SU-DHL-6 (cell line): ENCODE measurements at regions not wholly inside any gene's neighbourhood (a gene's known extent, or its start where the extent isn't known, plus 50 kb on each side); places are given as distances from the start of the nearest gene placed in this dataset.

Experiments
- H2AFZ ChIP-seq: fragments of 200-600 bp; sonication (generic); 2 replicates; pipeline ENCODE4 v1.6.1; 2014; ENCODE audit warnings: low read depth, mild to moderate bottlenecking, moderate library complexity, mixed read lengths, antibody characterized with exemption, low read length; ENCODE audit not compliant: severe bottlenecking
- H3F3A ChIP-seq: fragments of 200-600 bp; shearing (Covaris generic); 2 replicates; pipeline ENCODE4 v1.6.0; 2016; ENCODE audit warnings: antibody characterized with exemption, mild to moderate bottlenecking; ENCODE audit not compliant: insufficient read depth
- H3K27ac ChIP-seq: fragments of 200-600 bp; sonication (generic); 2 replicates; pipeline ENCODE4 v1.5.1; 2016; ENCODE audit warnings: low read depth, mild to moderate bottlenecking, low read length, moderate library complexity, mixed read lengths
- H3K27me3 ChIP-seq: fragments of 200-600 bp; sonication (generic), shearing (Covaris generic); 2 replicates; pipeline ENCODE4 v1.6.0; 2014; ENCODE audit warnings: mild to moderate bottlenecking, low read length
- H3K36me3 ChIP-seq: fragments of 200-600 bp; sonication (generic); 2 replicates; pipeline ENCODE4 v1.6.1; 2014; ENCODE audit warnings: mild to moderate bottlenecking, low read length, mixed read lengths
- H3K4me2 ChIP-seq: fragments of 300-600, 200-600 bp; shearing (Covaris generic), sonication (generic); 2 replicates; pipeline ENCODE4 v1.6.0; 2014; ENCODE audit warnings: low read length, low read depth, mild to moderate bottlenecking; ENCODE audit not compliant: poor library complexity, severe bottlenecking
- H3K4me3 ChIP-seq: fragments of 200-600 bp; sonication (generic); 2 replicates; pipeline ENCODE4 v1.5.1; 2014; ENCODE audit warnings: antibody characterized with exemption, low read length, mild to moderate bottlenecking, mixed read lengths; ENCODE audit not compliant: insufficient read depth, poor library complexity, severe bottlenecking
- H3K79me2 ChIP-seq: fragments of 200-600 bp; sonication (generic); 2 replicates; pipeline ENCODE4 v1.6.1; 2014; ENCODE audit warnings: mild to moderate bottlenecking, low read length, moderate library complexity; ENCODE audit not compliant: insufficient read depth
- H3K9ac ChIP-seq: fragments of 200-600 bp; sonication (generic); 2 replicates; pipeline ENCODE4 v1.7.0; 2014; ENCODE audit warnings: mild to moderate bottlenecking, low read length
- H3K9me2 ChIP-seq: fragments of 200-600 bp; sonication (generic); replicated peaks from 2 replicates; pipeline ENCODE4 v1.6.1; 2014; ENCODE audit warnings: low read length; ENCODE audit not compliant: insufficient read depth
- H3K9me3 ChIP-seq: fragments of 200-600 bp; sonication (generic); 2 replicates; pipeline ENCODE4 v1.6.1; 2014; ENCODE audit warnings: low read length, mixed read lengths; ENCODE audit not compliant: insufficient read depth
- H4K20me1 ChIP-seq: fragments of 200-600 bp; sonication (generic); 2 replicates; pipeline ENCODE4 v1.6.1; 2014; ENCODE audit warnings: low read depth, mild to moderate bottlenecking, antibody characterized with exemption, low read length, moderate library complexity, mixed read lengths
- EZH2phosphoT487 ChIP-seq: fragments of 200-600 bp; sonication (generic), shearing (Covaris generic); conservative IDR thresholded peaks from 2 replicates; pipeline ENCODE4 v1.6.1; 2018; ENCODE audit warnings: mild to moderate bottlenecking, antibody characterized with exemption, low read length, moderate library complexity, mixed read lengths
- TF ChIP-seq, protein P1 (sequence below): fragments of 200-600 bp; sonication (generic); IDR thresholded peaks from one replicate; pipeline ENCODE4 v1.5.1; 2017; ENCODE audit warnings: antibody characterized with exemption, mild to moderate bottlenecking, low read length, moderate library complexity; ENCODE audit not compliant: insufficient read depth, poor library complexity, severe bottlenecking

- no peak overlapping the region for H3K9ac ChIP-seq
- H2AFZ ChIP-seq, result no peak overlapping the region
- H3K79me2 ChIP-seq, result no peaks in the 10 kb centered on the region
- H3K27me3 ChIP-seq, result no peaks in the 10 kb centered on the region
- no peak overlapping the region for H3K4me2 ChIP-seq
- H4K20me1 ChIP-seq, result no peaks in the 10 kb centered on the region
- H3K36me3 ChIP-seq, result no peaks in the 10 kb centered on the region
- no peaks in the 10 kb centered on the region for H3K9me3 ChIP-seq
- no peak overlapping the region for H3K4me3 ChIP-seq
- H3K27ac ChIP-seq, result no peak overlapping the region
- H3F3A ChIP-seq, result no peaks in the 10 kb centered on the region
- H3K9me2 ChIP-seq, result no peaks in the 10 kb centered on the region
- TF ChIP-seq, protein P1, sequence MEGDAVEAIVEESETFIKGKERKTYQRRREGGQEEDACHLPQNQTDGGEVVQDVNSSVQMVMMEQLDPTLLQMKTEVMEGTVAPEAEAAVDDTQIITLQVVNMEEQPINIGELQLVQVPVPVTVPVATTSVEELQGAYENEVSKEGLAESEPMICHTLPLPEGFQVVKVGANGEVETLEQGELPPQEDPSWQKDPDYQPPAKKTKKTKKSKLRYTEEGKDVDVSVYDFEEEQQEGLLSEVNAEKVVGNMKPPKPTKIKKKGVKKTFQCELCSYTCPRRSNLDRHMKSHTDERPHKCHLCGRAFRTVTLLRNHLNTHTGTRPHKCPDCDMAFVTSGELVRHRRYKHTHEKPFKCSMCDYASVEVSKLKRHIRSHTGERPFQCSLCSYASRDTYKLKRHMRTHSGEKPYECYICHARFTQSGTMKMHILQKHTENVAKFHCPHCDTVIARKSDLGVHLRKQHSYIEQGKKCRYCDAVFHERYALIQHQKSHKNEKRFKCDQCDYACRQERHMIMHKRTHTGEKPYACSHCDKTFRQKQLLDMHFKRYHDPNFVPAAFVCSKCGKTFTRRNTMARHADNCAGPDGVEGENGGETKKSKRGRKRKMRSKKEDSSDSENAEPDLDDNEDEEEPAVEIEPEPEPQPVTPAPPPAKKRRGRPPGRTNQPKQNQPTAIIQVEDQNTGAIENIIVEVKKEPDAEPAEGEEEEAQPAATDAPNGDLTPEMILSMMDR, result no peak
- TF ChIP-seq EZH2phosphoT487, result no peak
Measured at GRCh38 chr2:219844401-219845091, 217.1 kb downstream of the SLC4A3 start.

DNA sequence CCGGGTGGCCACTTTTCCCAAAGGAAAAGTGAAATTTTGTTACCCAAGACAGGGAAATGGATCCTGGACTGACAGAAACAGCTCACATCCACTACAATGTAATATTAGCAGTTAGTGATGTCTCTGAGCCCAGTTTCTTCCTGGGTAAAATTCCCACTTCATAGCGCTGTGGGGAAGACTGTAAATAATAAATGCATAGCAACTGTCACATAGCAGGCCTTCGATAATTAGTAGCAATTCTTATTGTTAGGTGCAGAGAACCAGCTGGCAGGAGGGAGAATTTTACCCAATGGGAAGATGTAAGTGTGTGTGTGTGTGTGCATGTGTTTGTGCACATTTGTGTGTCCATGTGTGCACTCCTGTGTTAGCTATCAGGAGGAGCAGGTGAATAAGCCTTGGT is 221.5 kb downstream of the SLC4A3 start:
- no peaks in the 10 kb centered on the region for H3K79me2 ChIP-seq
- H3K27me3 ChIP-seq, result no peaks in the 10 kb centered on the region
- H3K9me2 ChIP-seq, result no peaks in the 10 kb centered on the region
- H3K36me3 ChIP-seq, result no peaks in the 10 kb centered on the region
- H3K4me2 ChIP-seq, result no peak overlapping the region
- no peaks in the 10 kb centered on the region for H3F3A ChIP-seq
- H3K4me3 ChIP-seq, result no peak overlapping the region
- TF ChIP-seq, protein P1, result no peak
- no peak for TF ChIP-seq EZH2phosphoT487
- no peak overlapping the region for H3K27ac ChIP-seq
- no peak overlapping the region for H2AFZ ChIP-seq
- H3K9ac ChIP-seq, result no peak overlapping the region
- no peaks in the 10 kb centered on the region for H4K20me1 ChIP-seq
- H3K9me3 ChIP-seq, result no peaks in the 10 kb centered on the region

GRCh38 chr2:219851169-219851568 is 223.7 kb downstream of the SLC4A3 start:
- H4K20me1 ChIP-seq, result no peaks in the 10 kb centered on the region
- H3K9me3 ChIP-seq, result no peaks in the 10 kb centered on the region
- no peak overlapping the region for H3K9ac ChIP-seq
- H3K79me2 ChIP-seq, result no peaks in the 10 kb centered on the region
- H3K27me3 ChIP-seq, result no peaks in the 10 kb centered on the region
- no peak overlapping the region for H3K27ac ChIP-seq
- no peaks in the 10 kb centered on the region for H3K9me2 ChIP-seq
- H2AFZ ChIP-seq, result no peak overlapping the region
- no peak for TF ChIP-seq EZH2phosphoT487
- TF ChIP-seq, protein P1, result no peak
- no peaks in the 10 kb centered on the region for H3F3A ChIP-seq
- no peak overlapping the region for H3K4me3 ChIP-seq
- H3K4me2 ChIP-seq, result no peak overlapping the region
- H3K36me3 ChIP-seq, result no peaks in the 10 kb centered on the region
